SH-SY5Y (cell line): ENCODE measurements at regions not wholly inside any gene's neighbourhood (a gene's known extent, or its start where the extent isn't known, plus 50 kb on each side); places are given as distances from the start of the nearest gene placed in this dataset.

Source experiments
- GATA2 ChIP-seq: IDR thresholded peaks from 2 replicates; pipeline ENCODE4 v1.6.1; 2011; ENCODE audit warnings: mild to moderate bottlenecking, low read depth, low read length
- GATA3 ChIP-seq: IDR thresholded peaks from 2 replicates; pipeline ENCODE4 v1.6.1; 2011; ENCODE audit warnings: low read depth, mild to moderate bottlenecking, low read length, moderate library complexity

DNA sequence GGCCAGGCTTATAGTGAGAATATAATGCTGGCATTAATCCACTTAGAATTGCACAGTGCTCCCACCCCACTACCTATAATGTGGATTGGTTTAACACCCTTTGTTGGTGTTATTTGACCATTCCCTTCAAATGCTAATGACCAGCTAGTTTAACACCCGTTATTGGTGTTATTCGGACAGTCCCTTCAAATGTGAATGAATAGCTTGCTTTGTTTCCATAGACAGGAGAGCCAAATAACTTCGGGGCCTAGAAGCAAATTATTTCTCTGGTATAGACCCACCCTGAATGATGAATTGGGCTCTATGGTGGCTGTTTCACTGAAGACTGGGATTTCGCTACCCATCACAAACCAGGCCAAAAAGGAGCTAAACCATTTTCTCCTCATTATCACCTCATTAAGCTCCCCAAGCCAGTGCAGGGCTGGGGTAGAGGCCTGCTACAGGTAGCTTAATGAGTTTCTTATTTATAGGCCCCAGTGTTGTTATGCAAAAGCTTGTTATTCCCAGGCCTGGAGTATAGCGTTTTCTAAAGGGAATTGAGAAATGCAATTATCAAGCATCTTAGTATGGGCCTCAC, 494.1 kb upstream of the DPH6 start:
- TF ChIP-seq GATA3 (no peak), GATA2 (no peak)
